Ovary (tissue), 7 donors: ENCODE measurements at regions not wholly inside any gene's neighbourhood (a gene's known extent, or its start where the extent isn't known, plus 50 kb on each side); places are given as distances from the start of the nearest gene placed in this dataset.

ENCODE experiments used
- DNase-seq, 5 donors: peaks; one replicate each; pipeline ENCODE4 v3.0.0-alpha.2; 2019 to 2020
- H3K27ac ChIP-seq, 2 donors: fragments of 200-600 bp; one replicate each; pipeline versions ENCODE4 v1.5.1 to v1.8.0; 2019 to 2022
- H3K27me3 ChIP-seq: fragments of 200-600 bp; one replicate; pipeline ENCODE4 v1.8.0; 2022
- H3K36me3 ChIP-seq: fragments of 200-600 bp; sonication (generic); one replicate; pipeline ENCODE4 v1.5.1; 2019
- H3K4me1 ChIP-seq: one replicate; pipeline ENCODE4 v1.8.1; 2013; ENCODE audit warnings: mild to moderate bottlenecking, moderate library complexity; ENCODE audit not compliant: insufficient read depth
- H3K4me3 ChIP-seq: fragments of 200-600 bp; sonication (generic); one replicate; pipeline ENCODE4 v1.5.1; 2017
- H3K9me3 ChIP-seq, 2 donors: fragments of 200-600 bp in 1 of 2; sonication (generic) in 1 of 2; one replicate each; pipeline versions ENCODE4 v1.5.1 to v1.8.1; 2013 to 2019; ENCODE audit warnings: mild to moderate bottlenecking in 1 of 2, moderate library complexity in 1 of 2
- EP300 ChIP-seq: sonication (generic); formaldehyde crosslinking; IDR thresholded peaks from one replicate; pipeline ENCODE4 v1.6.1; 2017; ENCODE audit warnings: antibody characterized with exemption
- POLR2A ChIP-seq: fragments of 450-650 bp; IDR thresholded peaks from one replicate; pipeline ENCODE4 v1.6.1; 2017; ENCODE audit warnings: antibody characterized with exemption, mild to moderate bottlenecking, moderate library complexity
- WGBS, 3 donors: extraction: QIAGEN DNeasy Blood & Tissue Kit in 1 of 3; methylation state at CpG; one replicate each; pipeline versions ENCODE4 v1.1.5 to v1.1.7; 2013 to 2017; 5-methylcytosine and 5-hydroxymethylcytosine counted together
- intact Hi-C, 4 donors: fragments of 100-400 bp; cut with DNase I; formaldehyde crosslinking; loops; one replicate each; pipeline versions ENCODE4 v1.11.0 to v1.15.1; 2022 to 2023
- TF ChIP-seq, protein P1 (sequence below), 3 donors: fragments of 450-650 bp in 2 of 3; fragments of 200-600 bp in 1 of 3; IDR thresholded peaks; one replicate each; pipeline versions ENCODE4 v1.5.1 to v1.8.0; 2016 to 2022; ENCODE audit warnings: antibody characterized with exemption in 3 of 3, mild to moderate bottlenecking in 1 of 3
- donor health status: DM: no; HTN: no; CAD: no; lungs with moderate emphysema.
- donor health status: DM: no; HTN: no; CAD: no.
- donor health status: Bipolar disorder and iron deficiency.
- donor health status: DM: no; HTN: no; CAD: no.
- donor health status: DM: yes; HTN: yes; CAD: no.

DNA sequence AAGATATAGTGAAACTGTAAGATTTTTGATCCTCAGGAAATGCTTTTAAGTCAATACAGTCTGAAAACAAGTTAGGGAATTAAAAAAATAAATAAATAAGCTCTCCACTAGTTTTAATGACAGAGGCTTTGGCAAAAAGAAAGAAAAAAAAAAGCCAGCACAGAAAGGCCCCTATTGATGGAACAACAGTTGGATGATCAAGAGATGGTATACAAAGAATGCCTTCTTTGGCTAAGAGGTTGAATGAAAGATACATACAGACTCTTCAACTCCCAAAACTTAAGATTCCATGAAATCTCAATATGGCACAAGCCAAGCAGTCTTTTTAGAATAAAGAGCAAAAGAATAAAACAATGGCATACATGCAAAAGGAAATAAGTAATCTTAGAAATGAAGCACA, 64.0 kb upstream of the GALNT5 start:
- no peak overlapping the region for H3K27ac ChIP-seq
- no peak overlapping the region for H3K4me3 ChIP-seq
- no peaks in the 10 kb centered on the region for H3K4me1 ChIP-seq
- no peaks in the 10 kb centered on the region for H3K27me3 ChIP-seq
- H3K36me3 ChIP-seq: no peaks in the 10 kb centered on the region
- TF ChIP-seq, protein P1, sequence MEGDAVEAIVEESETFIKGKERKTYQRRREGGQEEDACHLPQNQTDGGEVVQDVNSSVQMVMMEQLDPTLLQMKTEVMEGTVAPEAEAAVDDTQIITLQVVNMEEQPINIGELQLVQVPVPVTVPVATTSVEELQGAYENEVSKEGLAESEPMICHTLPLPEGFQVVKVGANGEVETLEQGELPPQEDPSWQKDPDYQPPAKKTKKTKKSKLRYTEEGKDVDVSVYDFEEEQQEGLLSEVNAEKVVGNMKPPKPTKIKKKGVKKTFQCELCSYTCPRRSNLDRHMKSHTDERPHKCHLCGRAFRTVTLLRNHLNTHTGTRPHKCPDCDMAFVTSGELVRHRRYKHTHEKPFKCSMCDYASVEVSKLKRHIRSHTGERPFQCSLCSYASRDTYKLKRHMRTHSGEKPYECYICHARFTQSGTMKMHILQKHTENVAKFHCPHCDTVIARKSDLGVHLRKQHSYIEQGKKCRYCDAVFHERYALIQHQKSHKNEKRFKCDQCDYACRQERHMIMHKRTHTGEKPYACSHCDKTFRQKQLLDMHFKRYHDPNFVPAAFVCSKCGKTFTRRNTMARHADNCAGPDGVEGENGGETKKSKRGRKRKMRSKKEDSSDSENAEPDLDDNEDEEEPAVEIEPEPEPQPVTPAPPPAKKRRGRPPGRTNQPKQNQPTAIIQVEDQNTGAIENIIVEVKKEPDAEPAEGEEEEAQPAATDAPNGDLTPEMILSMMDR (IDR thresholded peaks at IDR 0.05): no peak
- no peak for TF ChIP-seq EP300
- no peak for TF ChIP-seq POLR2A
- intact Hi-C loops: loop anchor here in 1 of 4 donors (10.0 kb wide), 1 partner anchor 1819 kb away; no protein-coding TSS in a partner anchor
- no peaks in the 10 kb centered on the region for H3K9me3 ChIP-seq
- DNase-seq: no peak

DNA sequence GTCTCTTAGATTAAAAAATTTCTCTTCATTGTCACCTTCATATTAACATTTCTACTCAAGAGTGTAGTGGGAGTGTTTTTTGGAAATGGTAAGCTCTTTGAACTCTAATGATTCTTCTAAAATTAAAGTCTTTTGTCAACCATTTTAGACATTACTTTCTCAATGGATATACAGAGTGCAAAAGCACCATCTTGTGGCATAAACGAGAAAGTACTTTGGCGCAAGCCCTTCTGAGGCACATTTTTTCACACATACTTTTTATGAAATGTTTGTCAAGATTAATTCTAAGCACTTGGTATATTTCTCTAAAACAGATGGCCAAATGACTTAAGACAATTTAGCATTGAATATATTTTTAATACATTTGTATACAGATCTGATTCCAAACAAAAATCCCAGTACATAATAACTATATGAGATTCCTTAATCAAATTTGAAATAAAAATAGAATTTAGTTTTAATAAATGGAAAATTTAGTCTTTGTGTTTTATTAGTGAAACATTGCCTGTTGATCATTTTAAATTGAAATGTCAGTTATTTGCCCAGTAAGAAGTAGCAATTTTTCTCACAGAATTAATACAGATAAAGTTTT, 63.3 kb upstream of the GALNT5 start:
- no peaks in the 10 kb centered on the region for H3K4me1 ChIP-seq
- 2 to 3% (median 3%) methylated on average over 2 of the region's 2 CpGs for WGBS, 3 donors
- no peak overlapping the region for H3K4me3 ChIP-seq
- TF ChIP-seq EP300 (no peak), POLR2A (no peak)
- TF ChIP-seq, protein P1 (IDR thresholded peaks at IDR 0.05): no peak
- intact Hi-C loops: loop anchor here in 1 of 4 donors (10.0 kb wide), 1 partner anchor 1819 kb away; no protein-coding TSS in a partner anchor
- no peaks in the 10 kb centered on the region for H3K9me3 ChIP-seq
- no peaks in the 10 kb centered on the region for H3K36me3 ChIP-seq
- H3K27ac ChIP-seq: no peak overlapping the region
- no peaks in the 10 kb centered on the region for H3K27me3 ChIP-seq
- DNase-seq: no peak

- 60 to 70% (median 67%) methylated on average over 4 of the region's 4 CpGs for WGBS, 3 donors
- Histone ChIP-seq H3K27me3 (no peaks in the 10 kb centered on the region), H3K36me3 (no peaks in the 10 kb centered on the region), H3K27ac (no peak overlapping the region), H3K4me1 (no peaks in the 10 kb centered on the region), H3K9me3 (no peaks in the 10 kb centered on the region), H3K4me3 (no peak overlapping the region)
- TF ChIP-seq, protein P1 (IDR thresholded peaks at IDR 0.05): no peak
- TF ChIP-seq POLR2A (no peak), EP300 (no peak)
- no peak for DNase-seq
- intact Hi-C loops: loop anchor here in 1 of 4 donors (10.0 kb wide), 1 partner anchor 1820 kb away; no protein-coding TSS in a partner anchor
Observed at GRCh38 chr2:157194844-157195243, 62.7 kb upstream of the GALNT5 start.

DNA sequence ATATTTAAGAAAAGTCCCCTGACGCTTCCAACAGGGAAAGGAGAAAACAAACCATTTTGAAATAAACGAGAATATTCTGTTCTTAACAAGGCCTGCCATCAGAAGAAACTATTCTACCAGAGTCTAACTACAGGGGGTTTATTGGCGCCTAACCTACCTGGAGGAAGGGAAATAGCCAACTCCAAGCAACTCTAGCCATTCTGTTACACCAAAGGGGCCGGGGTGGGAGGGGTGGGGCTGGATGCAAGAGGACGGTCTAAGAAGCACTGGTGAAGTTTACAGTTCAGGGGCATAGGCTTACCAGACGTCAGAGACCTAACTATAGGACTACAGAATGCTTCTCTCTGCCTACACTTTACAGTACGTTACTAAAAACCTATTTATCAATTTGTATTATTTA, 60.5 kb upstream of the GALNT5 start:
- no peak for DNase-seq
- H3K4me3 ChIP-seq: no peak overlapping the region
- no peaks in the 10 kb centered on the region for H3K36me3 ChIP-seq
- H3K27me3 ChIP-seq: no peaks in the 10 kb centered on the region
- no peak for TF ChIP-seq EP300
- TF ChIP-seq, protein P1 (IDR thresholded peaks at IDR 0.05): no peak
- TF ChIP-seq POLR2A: no peak
- 58 to 71% (median 68%) methylated on average over 7 of the region's 7 CpGs for WGBS, 3 donors
- intact Hi-C loops: loop anchor here in 1 of 4 donors (10.0 kb wide), 1 partner anchor 1822 kb away; no protein-coding TSS in a partner anchor
- no peaks in the 10 kb centered on the region for H3K9me3 ChIP-seq
- no peak overlapping the region for H3K27ac ChIP-seq
- no peaks in the 10 kb centered on the region for H3K4me1 ChIP-seq
